Heart left ventricle (tissue), 13 donors: ENCODE measurements at regions not wholly inside any gene's neighbourhood (a gene's known extent, or its start where the extent isn't known, plus 50 kb on each side); places are given as distances from the start of the nearest gene placed in this dataset.

Source experiments
- POLR2A ChIP-seq, 2 donors: fragments of 450-650 bp; IDR thresholded peaks; one replicate each; pipeline ENCODE4 v1.6.1; 2017; ENCODE audit warnings: antibody characterized with exemption in 2 of 2, mild to moderate bottlenecking in 2 of 2, moderate library complexity in 2 of 2
- TF ChIP-seq, protein P1 (sequence below), 12 donors: fragments of 200-600 bp; sonication (generic) in 4 of 12; IDR thresholded peaks; one replicate each; pipeline versions ENCODE4 v1.5.0 to v1.8.0; 2018 to 2022; ENCODE audit warnings: antibody characterized with exemption in 12 of 12, mild to moderate bottlenecking in 5 of 12
- donor health status: ischemic (EF 13 %, LVEDD 7.1; RV severe dilation, severe dysfunction).
- donor health status: DM: no; HTN: yes; CAD: no.
- donor health status: DM: no; HTN: no; CAD: no.
- donor health status: ischemic (EF 25% LVEDD 6.9; RV normal size, moderate dysfunction).
- donor health status: ischemic (EF 25% LVEDD 5.7; RV mildly dilated, moderate dysfunction).
- donor health status: ischemic (EF 35%, LVEDD 5.7; RV mildly dilated, moderate dysfunction).
- donor health status: nonischemic (EF 11% LVEDD 7.7; RV severe dilation, severe dysfunction).
- donor health status: DM: yes; HTN: yes; CAD: no.
- donor health status: PGD.
- donor health status: ischemic (EF 29% LVEDD 5.4; RV normal size, mild dysfunction).
- donor health status: nonischemic (EF 23%, LVEDD 6.1; RV moderate dilation, normal function).

- TF ChIP-seq, protein P1, sequence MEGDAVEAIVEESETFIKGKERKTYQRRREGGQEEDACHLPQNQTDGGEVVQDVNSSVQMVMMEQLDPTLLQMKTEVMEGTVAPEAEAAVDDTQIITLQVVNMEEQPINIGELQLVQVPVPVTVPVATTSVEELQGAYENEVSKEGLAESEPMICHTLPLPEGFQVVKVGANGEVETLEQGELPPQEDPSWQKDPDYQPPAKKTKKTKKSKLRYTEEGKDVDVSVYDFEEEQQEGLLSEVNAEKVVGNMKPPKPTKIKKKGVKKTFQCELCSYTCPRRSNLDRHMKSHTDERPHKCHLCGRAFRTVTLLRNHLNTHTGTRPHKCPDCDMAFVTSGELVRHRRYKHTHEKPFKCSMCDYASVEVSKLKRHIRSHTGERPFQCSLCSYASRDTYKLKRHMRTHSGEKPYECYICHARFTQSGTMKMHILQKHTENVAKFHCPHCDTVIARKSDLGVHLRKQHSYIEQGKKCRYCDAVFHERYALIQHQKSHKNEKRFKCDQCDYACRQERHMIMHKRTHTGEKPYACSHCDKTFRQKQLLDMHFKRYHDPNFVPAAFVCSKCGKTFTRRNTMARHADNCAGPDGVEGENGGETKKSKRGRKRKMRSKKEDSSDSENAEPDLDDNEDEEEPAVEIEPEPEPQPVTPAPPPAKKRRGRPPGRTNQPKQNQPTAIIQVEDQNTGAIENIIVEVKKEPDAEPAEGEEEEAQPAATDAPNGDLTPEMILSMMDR (IDR thresholded peaks at IDR 0.05), result no peak
- TF ChIP-seq POLR2A (IDR thresholded peaks at IDR 0.05), result no peak
Observed at GRCh38 chr13:103957939-103958338, 891.7 kb upstream of the SLC10A2 start.
